ENCODE measurements at regions not wholly inside any gene's neighbourhood (a gene's known extent, or its start where the extent isn't known, plus 50 kb on each side); places are given as distances from the start of the nearest gene placed in this dataset.

- Histone ChIP-seq H3K36me3 (replicated peaks in 1 of 2; ENCODE audit: control insufficient read depth in 1 of 2, insufficient read depth in 2 of 2, low read length in 1 of 2) (no peaks in the 10 kb centered on the region), H4K20me1 (ENCODE audit: insufficient read depth) (no peaks in the 10 kb centered on the region), H3K27me3 (ENCODE audit: insufficient read depth) (no peaks in the 10 kb centered on the region), H3K4me3 (ENCODE audit: low read depth in 2 of 2, low read length in 1 of 2) (no peak overlapping the region), H3K4me1 (ENCODE audit: control insufficient read depth in 1 of 2, insufficient read depth in 2 of 2, low read depth in 1 of 2, low read length in 1 of 2) (no peaks in the 10 kb centered on the region; a peak in 1 of 4 replicates), H2AFZ (ENCODE audit: low read depth) (no peak overlapping the region), H3F3A (replicated peaks; ENCODE audit: insufficient read depth) (no peaks in the 10 kb centered on the region), H3K4me2 (no peak overlapping the region), H3K9me2 (no peaks in the 10 kb centered on the region), H3K9me3 (no peaks in the 10 kb centered on the region), H3K9ac (no peak overlapping the region), H3K79me2 (ENCODE audit: insufficient read depth) (no peaks in the 10 kb centered on the region), H3K27ac (ENCODE audit: low read depth in 2 of 2, low read length in 1 of 2) (no peak overlapping the region)
- no peak for DNase-seq
- ChIA-PET CTCF (interaction anchor here (0.9 to 1.6 kb wide), 4 partner anchors 10 to 98 kb away, joined by 3 to 5 read pairs (median 4); no protein-coding TSS in a partner anchor), POLR2A (no interaction called here)
- TF ChIP-seq TAF1 (IDR thresholded peaks at IDR 0.05; ENCODE audit: borderline replicate concordance, low read depth, low read length) (no peak), JUND (IDR thresholded peaks at IDR 0.05) (no peak), IRF3 (IDR thresholded peaks at IDR 0.05; ENCODE audit: low read depth, low read length) (no peak), EZH2phosphoT487 (IDR thresholded peaks at IDR 0.05; ENCODE audit: borderline replicate concordance, low read depth) (no peak), TCF12 (IDR thresholded peaks at IDR 0.05) (no peak), YY1 (IDR thresholded peaks at IDR 0.05; ENCODE audit: low read depth) (no peak), PBX3 (IDR thresholded peaks at IDR 0.05) (no peak), SIN3A (IDR thresholded peaks at IDR 0.05; ENCODE audit: borderline replicate concordance, low read depth, low read length) (no peak)
Observed at GRCh38 chr18:33937270-33937816, 287.4 kb downstream of the NOL4 start.

- no peak overlapping the region for H2AFZ ChIP-seq (ENCODE audit: low read depth)
- TF ChIP-seq TCF12 (IDR thresholded peaks at IDR 0.05), result no peak
- TF ChIP-seq FOSL2 (IDR thresholded peaks at IDR 0.05; ENCODE audit: borderline replicate concordance, low read depth), result no peak
- no peak for TF ChIP-seq FOXM1 (IDR thresholded peaks at IDR 0.05; ENCODE audit: low read depth)
- no peak for TF ChIP-seq CHD2 (IDR thresholded peaks at IDR 0.05; ENCODE audit: low read length, partially characterized antibody)
- TF ChIP-seq RCOR1 (IDR thresholded peaks at IDR 0.05; ENCODE audit: low read length), result no peak
- TF ChIP-seq RFX5 (IDR thresholded peaks at IDR 0.05; ENCODE audit: low read length), result no peak
- TF ChIP-seq SMC3 (IDR thresholded peaks at IDR 0.05; ENCODE audit: low read depth, low read length), result no peak
- TF ChIP-seq EP300 (IDR thresholded peaks at IDR 0.05; ENCODE audit: borderline replicate concordance in 1 of 2, low read depth in 1 of 2, low read length in 1 of 2), result no peak
- no peak for TF ChIP-seq TEAD4 (IDR thresholded peaks at IDR 0.05; ENCODE audit: borderline replicate concordance, insufficient read depth)
- TF ChIP-seq SIN3A (IDR thresholded peaks at IDR 0.05; ENCODE audit: borderline replicate concordance, low read depth, low read length), result no peak
- no peak for TF ChIP-seq EZH2phosphoT487 (IDR thresholded peaks at IDR 0.05; ENCODE audit: borderline replicate concordance, low read depth)
- no peak for TF ChIP-seq NFIC (IDR thresholded peaks at IDR 0.05; ENCODE audit: borderline replicate concordance)
- no peak for TF ChIP-seq USF1 (IDR thresholded peaks at IDR 0.05; ENCODE audit: borderline replicate concordance, low read depth)
- TF ChIP-seq YY1 (IDR thresholded peaks at IDR 0.05; ENCODE audit: low read depth), result no peak
- TF ChIP-seq GATA2 (CRISPR knock-in tag; IDR thresholded peaks at IDR 0.05), result no peak
- TF ChIP-seq RAD21 (IDR thresholded peaks at IDR 0.05; ENCODE audit: low read length), result no peak
- no peak for TF ChIP-seq MAX (IDR thresholded peaks at IDR 0.05; ENCODE audit: low read depth)
- TF ChIP-seq JUND (IDR thresholded peaks at IDR 0.05), result no peak
- TF ChIP-seq NRF1 (IDR thresholded peaks at IDR 0.05; ENCODE audit: low read depth, low read length), result no peak
- H3K36me3 ChIP-seq (replicated peaks in 1 of 2; ENCODE audit: control insufficient read depth in 1 of 2, insufficient read depth in 2 of 2, low read length in 1 of 2), result no peaks in the 10 kb centered on the region
- ChIA-PET CTCF (interaction anchor here (1.2 to 1.4 kb wide), 2 partner anchors 40 to 95 kb away, joined by 3 read pairs; no protein-coding TSS in a partner anchor), POLR2A (no interaction called here)
- H3F3A ChIP-seq (replicated peaks; ENCODE audit: insufficient read depth), result no peaks in the 10 kb centered on the region
- no peak overlapping the region for H3K27ac ChIP-seq (ENCODE audit: low read depth in 2 of 2, low read length in 1 of 2)
- H3K9me2 ChIP-seq, result no peaks in the 10 kb centered on the region
- no peaks in the 10 kb centered on the region for H4K20me1 ChIP-seq (ENCODE audit: insufficient read depth)
- 19% methylated on average over 1 of the region's 1 CpG for WGBS (ENCODE audit: low lambda C conversion rate)
- H3K4me3 ChIP-seq (ENCODE audit: low read depth in 2 of 2, low read length in 1 of 2), result no peak overlapping the region
- H3K9me3 ChIP-seq, result no peaks in the 10 kb centered on the region
- H3K79me2 ChIP-seq (ENCODE audit: insufficient read depth), result no peaks in the 10 kb centered on the region
- no peaks in the 10 kb centered on the region for H3K27me3 ChIP-seq (ENCODE audit: insufficient read depth)
- no peaks in the 10 kb centered on the region; a peak in 1 of 4 replicates for H3K4me1 ChIP-seq (ENCODE audit: control insufficient read depth in 1 of 2, insufficient read depth in 2 of 2, low read depth in 1 of 2, low read length in 1 of 2)
- DNase-seq, result no peak
- no peak overlapping the region for H3K9ac ChIP-seq
- H3K4me2 ChIP-seq, result no peak overlapping the region
Observed at GRCh38 chr18:33934258-33934657, 290.5 kb downstream of the NOL4 start.

Measured in SK-N-SH (cell line).